ENCODE measurements at regions not wholly inside any gene's neighbourhood (a gene's known extent, or its start where the extent isn't known, plus 50 kb on each side); places are given as distances from the start of the nearest gene placed in this dataset.
A peak's percentile ranks its signal among the peaks of the same experiment; 100 is the strongest.

GRCh38 chr6:56399672-56400263 lies 152.4 kb upstream of the COL21A1 start (continued):
- TF ChIP-seq, protein P1, sequence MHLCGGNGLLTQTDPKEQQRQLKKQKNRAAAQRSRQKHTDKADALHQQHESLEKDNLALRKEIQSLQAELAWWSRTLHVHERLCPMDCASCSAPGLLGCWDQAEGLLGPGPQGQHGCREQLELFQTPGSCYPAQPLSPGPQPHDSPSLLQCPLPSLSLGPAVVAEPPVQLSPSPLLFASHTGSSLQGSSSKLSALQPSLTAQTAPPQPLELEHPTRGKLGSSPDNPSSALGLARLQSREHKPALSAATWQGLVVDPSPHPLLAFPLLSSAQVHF (CRISPR knock-in tag; IDR thresholded peaks at IDR 0.05): no peak
- TF ChIP-seq NFIB (CRISPR knock-in tag; IDR thresholded peaks at IDR 0.05; ENCODE audit: borderline replicate concordance) (no peak), ZNF12 (CRISPR knock-in tag; IDR thresholded peaks at IDR 0.05) (0 out of 2 replicates have a peak, but pooled peaks have one; percentile 25), MAZ (IDR thresholded peaks at IDR 0.05; ENCODE audit: borderline replicate concordance, low read depth, low read length) (peak; percentile 88), MAZ (CRISPR knock-in tag; IDR thresholded peaks at IDR 0.05; ENCODE audit: low read depth) (peak; percentile 71), ZNF746 (CRISPR knock-in tag; IDR thresholded peaks at IDR 0.05) (peak; percentile 76; the same call in 1 of the 2 replicates), ISX (CRISPR knock-in tag; conservative IDR thresholded peaks at IDR 0.05) (0 out of 2 replicates have a peak, but pooled peaks have one; percentile 67), HNF4G (IDR thresholded peaks at IDR 0.05; ENCODE audit: borderline replicate concordance, low read depth, low read length) (peak; percentile 99), HNF4G (CRISPR knock-in tag; IDR thresholded peaks at IDR 0.05; ENCODE audit: borderline replicate concordance, low read depth) (peak; percentile 90), PHF21A (CRISPR knock-in tag; IDR thresholded peaks at IDR 0.05) (peak; percentile 90), MIER3 (CRISPR knock-in tag; IDR thresholded peaks at IDR 0.05; ENCODE audit: borderline replicate concordance) (peak; percentile 74; the same call in 1 of the 2 replicates), ATF6 (CRISPR knock-in tag; conservative IDR thresholded peaks at IDR 0.05) (peak; percentile 63; the same call in 1 of the 2 replicates), NFKB2 (CRISPR knock-in tag; IDR thresholded peaks at IDR 0.05; ENCODE audit: borderline replicate concordance) (no peak), TEAD3 (CRISPR knock-in tag; optimal IDR thresholded peaks at IDR 0.05; ENCODE audit: borderline replicate concordance) (peak; percentile 76), ZNF570 (CRISPR knock-in tag; IDR thresholded peaks at IDR 0.05; ENCODE audit: borderline replicate concordance) (no peak)
- TF ChIP-seq, protein P2, sequence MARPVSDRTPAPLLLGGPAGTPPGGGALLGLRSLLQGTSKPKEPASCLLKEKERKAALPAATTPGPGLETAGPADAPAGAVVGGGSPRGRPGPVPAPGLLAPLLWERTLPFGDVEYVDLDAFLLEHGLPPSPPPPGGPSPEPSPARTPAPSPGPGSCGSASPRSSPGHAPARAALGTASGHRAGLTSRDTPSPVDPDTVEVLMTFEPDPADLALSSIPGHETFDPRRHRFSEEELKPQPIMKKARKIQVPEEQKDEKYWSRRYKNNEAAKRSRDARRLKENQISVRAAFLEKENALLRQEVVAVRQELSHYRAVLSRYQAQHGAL (CRISPR knock-in tag; IDR thresholded peaks at IDR 0.05; ENCODE audit: not compliant biosample characterization): no peak
- TF ChIP-seq, protein P3, sequence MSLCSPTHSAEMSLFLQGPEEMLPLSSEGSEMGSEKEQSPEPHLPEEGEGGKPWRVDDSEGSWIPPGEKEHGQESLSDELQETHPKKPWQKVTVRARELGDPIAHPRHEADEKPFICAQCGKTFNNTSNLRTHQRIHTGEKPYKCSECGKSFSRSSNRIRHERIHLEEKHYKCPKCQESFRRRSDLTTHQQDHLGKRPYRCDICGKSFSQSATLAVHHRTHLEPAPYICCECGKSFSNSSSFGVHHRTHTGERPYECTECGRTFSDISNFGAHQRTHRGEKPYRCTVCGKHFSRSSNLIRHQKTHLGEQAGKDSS (CRISPR knock-in tag; IDR thresholded peaks at IDR 0.05; ENCODE audit: borderline replicate concordance, low read depth): peak; percentile 81; the same call in 1 of the 2 replicates
- TF ChIP-seq, protein P4, sequence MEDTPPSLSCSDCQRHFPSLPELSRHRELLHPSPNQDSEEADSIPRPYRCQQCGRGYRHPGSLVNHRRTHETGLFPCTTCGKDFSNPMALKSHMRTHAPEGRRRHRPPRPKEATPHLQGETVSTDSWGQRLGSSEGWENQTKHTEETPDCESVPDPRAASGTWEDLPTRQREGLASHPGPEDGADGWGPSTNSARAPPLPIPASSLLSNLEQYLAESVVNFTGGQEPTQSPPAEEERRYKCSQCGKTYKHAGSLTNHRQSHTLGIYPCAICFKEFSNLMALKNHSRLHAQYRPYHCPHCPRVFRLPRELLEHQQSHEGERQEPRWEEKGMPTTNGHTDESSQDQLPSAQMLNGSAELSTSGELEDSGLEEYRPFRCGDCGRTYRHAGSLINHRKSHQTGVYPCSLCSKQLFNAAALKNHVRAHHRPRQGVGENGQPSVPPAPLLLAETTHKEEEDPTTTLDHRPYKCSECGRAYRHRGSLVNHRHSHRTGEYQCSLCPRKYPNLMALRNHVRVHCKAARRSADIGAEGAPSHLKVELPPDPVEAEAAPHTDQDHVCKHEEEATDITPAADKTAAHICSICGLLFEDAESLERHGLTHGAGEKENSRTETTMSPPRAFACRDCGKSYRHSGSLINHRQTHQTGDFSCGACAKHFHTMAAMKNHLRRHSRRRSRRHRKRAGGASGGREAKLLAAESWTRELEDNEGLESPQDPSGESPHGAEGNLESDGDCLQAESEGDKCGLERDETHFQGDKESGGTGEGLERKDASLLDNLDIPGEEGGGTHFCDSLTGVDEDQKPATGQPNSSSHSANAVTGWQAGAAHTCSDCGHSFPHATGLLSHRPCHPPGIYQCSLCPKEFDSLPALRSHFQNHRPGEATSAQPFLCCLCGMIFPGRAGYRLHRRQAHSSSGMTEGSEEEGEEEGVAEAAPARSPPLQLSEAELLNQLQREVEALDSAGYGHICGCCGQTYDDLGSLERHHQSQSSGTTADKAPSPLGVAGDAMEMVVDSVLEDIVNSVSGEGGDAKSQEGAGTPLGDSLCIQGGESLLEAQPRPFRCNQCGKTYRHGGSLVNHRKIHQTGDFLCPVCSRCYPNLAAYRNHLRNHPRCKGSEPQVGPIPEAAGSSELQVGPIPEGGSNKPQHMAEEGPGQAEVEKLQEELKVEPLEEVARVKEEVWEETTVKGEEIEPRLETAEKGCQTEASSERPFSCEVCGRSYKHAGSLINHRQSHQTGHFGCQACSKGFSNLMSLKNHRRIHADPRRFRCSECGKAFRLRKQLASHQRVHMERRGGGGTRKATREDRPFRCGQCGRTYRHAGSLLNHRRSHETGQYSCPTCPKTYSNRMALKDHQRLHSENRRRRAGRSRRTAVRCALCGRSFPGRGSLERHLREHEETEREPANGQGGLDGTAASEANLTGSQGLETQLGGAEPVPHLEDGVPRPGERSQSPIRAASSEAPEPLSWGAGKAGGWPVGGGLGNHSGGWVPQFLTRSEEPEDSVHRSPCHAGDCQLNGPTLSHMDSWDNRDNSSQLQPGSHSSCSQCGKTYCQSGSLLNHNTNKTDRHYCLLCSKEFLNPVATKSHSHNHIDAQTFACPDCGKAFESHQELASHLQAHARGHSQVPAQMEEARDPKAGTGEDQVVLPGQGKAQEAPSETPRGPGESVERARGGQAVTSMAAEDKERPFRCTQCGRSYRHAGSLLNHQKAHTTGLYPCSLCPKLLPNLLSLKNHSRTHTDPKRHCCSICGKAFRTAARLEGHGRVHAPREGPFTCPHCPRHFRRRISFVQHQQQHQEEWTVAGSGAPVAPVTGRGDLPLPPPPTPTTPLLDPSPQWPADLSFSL (CRISPR knock-in tag; IDR thresholded peaks at IDR 0.05): no peak

Measured in HepG2 (cell line).